SK-N-SH treated with all-trans-retinoic acid at 6 μM for 48 hours (cell line): ENCODE measurements at regions not wholly inside any gene's neighbourhood (a gene's known extent, or its start where the extent isn't known, plus 50 kb on each side); places are given as distances from the start of the nearest gene placed in this dataset.

Experiments
- ATAC-seq: fragments of 200-7000 bp; cut with Tn5 transposase; 3 replicates; pipeline ENCODE4 v1.9.1; 2020; ENCODE audit warnings: mild to moderate bottlenecking, moderate library complexity
- ARNTL ChIP-seq: fragments of 450-650 bp; formaldehyde crosslinking; IDR thresholded peaks from 2 replicates; pipeline ENCODE4 v1.5.0; 2020; ENCODE audit warnings: low read depth, mild to moderate bottlenecking, moderate library complexity, borderline replicate concordance
- BACH2 ChIP-seq: fragments of 250-450 bp; sonication (Bioruptor Pico); IDR thresholded peaks from 2 replicates; pipeline ENCODE4 v1.9.0; 2021; ENCODE audit warnings: mild to moderate bottlenecking, borderline replicate concordance
- CREB5 ChIP-seq: fragments of 250-450 bp; sonication (Bioruptor Pico); IDR thresholded peaks from 2 replicates; pipeline ENCODE4 v1.5.1; 2020; ENCODE audit warnings: low read depth, mild to moderate bottlenecking, moderate library complexity
- CSDC2 ChIP-seq: fragments of 250-450 bp; sonication (Bioruptor Pico); IDR thresholded peaks from 2 replicates; pipeline ENCODE4 v1.5.0; 2020; ENCODE audit warnings: mild to moderate bottlenecking, moderate library complexity
- CSRNP3 ChIP-seq: fragments of 250-450 bp; sonication (Bioruptor Pico); IDR thresholded peaks from 2 replicates; pipeline ENCODE4 v1.5.1; 2021; ENCODE audit warnings: mild to moderate bottlenecking, moderate library complexity
- ESRRG ChIP-seq: fragments of 250-450 bp; sonication (Bioruptor Pico); IDR thresholded peaks from 2 replicates; pipeline ENCODE4 v1.6.1; 2021; ENCODE audit warnings: mild to moderate bottlenecking
- GLIS3 ChIP-seq: fragments of 250-450 bp; sonication (Bioruptor Pico); IDR thresholded peaks from 2 replicates; pipeline ENCODE4 v1.5.0; 2020; ENCODE audit warnings: mild to moderate bottlenecking, moderate library complexity
- ISL1 ChIP-seq: fragments of 250-450 bp; sonication (Bioruptor Pico); IDR thresholded peaks from 2 replicates; pipeline ENCODE4 v2.1.2; 2022; ENCODE audit warnings: mild to moderate bottlenecking, moderate library complexity
- OSR1 ChIP-seq: fragments of 250-450 bp; sonication (Bioruptor Pico); IDR thresholded peaks from 2 replicates; pipeline ENCODE4 v1.8.0; 2022; ENCODE audit warnings: moderate library complexity, mild to moderate bottlenecking, inconsistent platforms
- PATZ1 ChIP-seq: fragments of 250-450 bp; sonication (Bioruptor Pico); IDR thresholded peaks from 2 replicates; pipeline ENCODE4 v1.8.0; 2020; ENCODE audit warnings: mild to moderate bottlenecking, moderate library complexity, borderline replicate concordance
- POU6F1 ChIP-seq: fragments of 250-450 bp; sonication (Bioruptor Pico); IDR thresholded peaks from 2 replicates; pipeline ENCODE4 v1.8.0; 2021; ENCODE audit warnings: low read depth, mild to moderate bottlenecking, moderate library complexity, borderline replicate concordance
- PPARA ChIP-seq: fragments of 250-450 bp; sonication (Bioruptor Pico); IDR thresholded peaks from 2 replicates; pipeline ENCODE4 v1.5.0; 2020; ENCODE audit warnings: mild to moderate bottlenecking, borderline replicate concordance
- RARB ChIP-seq: fragments of 250-450 bp; sonication (Bioruptor Pico); IDR thresholded peaks from 2 replicates; pipeline ENCODE4 v1.8.0; 2021; ENCODE audit warnings: mild to moderate bottlenecking, moderate library complexity
- SNAI2 ChIP-seq: fragments of 250-450 bp; sonication (Bioruptor Pico); IDR thresholded peaks from 2 replicates; pipeline ENCODE4 v1.5.0; 2020; ENCODE audit warnings: mild to moderate bottlenecking, moderate library complexity
- TCF4 ChIP-seq: fragments of 250-450 bp; sonication (Bioruptor Pico); IDR thresholded peaks from 2 replicates; pipeline ENCODE4 v1.8.0; 2021; ENCODE audit warnings: mild to moderate bottlenecking, moderate library complexity, borderline replicate concordance
- TOX ChIP-seq: fragments of 250-450 bp; sonication (Bioruptor Pico); IDR thresholded peaks from 2 replicates; pipeline ENCODE4 v1.8.0; 2021; ENCODE audit warnings: mild to moderate bottlenecking, moderate library complexity, borderline replicate concordance
- TSHZ2 ChIP-seq: fragments of 250-450 bp; sonication (Bioruptor Pico); IDR thresholded peaks from 2 replicates; pipeline ENCODE4 v1.5.0; 2020; ENCODE audit warnings: mild to moderate bottlenecking, moderate library complexity
- ZFP3 ChIP-seq: fragments of 250-450 bp; sonication (Bioruptor Pico); IDR thresholded peaks from 2 replicates; pipeline ENCODE4 v1.5.0; 2020; ENCODE audit warnings: mild to moderate bottlenecking, moderate library complexity
- ZFP30 ChIP-seq: fragments of 450-650 bp; formaldehyde crosslinking; IDR thresholded peaks from 2 replicates; pipeline ENCODE4 v1.5.0; 2022; ENCODE audit warnings: mild to moderate bottlenecking, moderate library complexity
- ZNF70 ChIP-seq: fragments of 450-650 bp; formaldehyde crosslinking; IDR thresholded peaks from 2 replicates; pipeline ENCODE4 v1.5.0; 2020; ENCODE audit warnings: mild to moderate bottlenecking, moderate library complexity
- ZNF8 ChIP-seq: fragments of 450-650 bp; formaldehyde crosslinking; IDR thresholded peaks from 2 replicates; pipeline ENCODE4 v1.5.0; 2020; ENCODE audit warnings: mild to moderate bottlenecking, moderate library complexity

- TF ChIP-seq TOX (CRISPR knock-in tag), result no peak
- no peak for TF ChIP-seq SNAI2
- no peak for TF ChIP-seq POU6F1 (CRISPR knock-in tag)
- no peak for TF ChIP-seq ZFP30
- no peak for TF ChIP-seq PPARA (CRISPR knock-in tag)
- TF ChIP-seq, all 23 proteins: peak for 0
- no peak for ATAC-seq
Observed at GRCh38 chr16:66054095-66054494, 312.4 kb upstream of the CDH5 start.

- ATAC-seq, result no peak
- TF ChIP-seq ZNF70 (CRISPR knock-in tag) (no peak), ESRRG (no peak), ZFP30 (no peak), TSHZ2 (CRISPR knock-in tag) (no peak), CSRNP3 (CRISPR knock-in tag) (no peak), TCF4 (CRISPR knock-in tag) (no peak), TOX (CRISPR knock-in tag) (no peak), ARNTL (CRISPR knock-in tag) (no peak), BACH2 (CRISPR knock-in tag) (no peak), PPARA (CRISPR knock-in tag) (no peak), SNAI2 (no peak), CSDC2 (CRISPR knock-in tag) (no peak), GLIS3 (CRISPR knock-in tag) (no peak), POU6F1 (CRISPR knock-in tag) (no peak), ZNF8 (CRISPR knock-in tag) (no peak), ISL1 (CRISPR knock-in tag) (no peak), CREB5 (CRISPR knock-in tag) (no peak), OSR1 (CRISPR knock-in tag) (no peak), RARB (CRISPR knock-in tag) (no peak)
Observed at GRCh38 chr16:66052745-66053144, 313.7 kb upstream of the CDH5 start.

GRCh38 chr16:66050991-66051390, 315.5 kb upstream of the CDH5 start:
- no peak for ATAC-seq
- TF ChIP-seq ISL1 (CRISPR knock-in tag) (no peak), CREB5 (CRISPR knock-in tag) (no peak), CSDC2 (CRISPR knock-in tag) (no peak), RARB (CRISPR knock-in tag) (no peak), CSRNP3 (CRISPR knock-in tag) (no peak), ZFP3 (CRISPR knock-in tag) (no peak), OSR1 (CRISPR knock-in tag) (no peak), ARNTL (CRISPR knock-in tag) (no peak), ESRRG (no peak), PATZ1 (no peak), ZNF8 (CRISPR knock-in tag) (no peak), POU6F1 (CRISPR knock-in tag) (no peak), ZNF70 (CRISPR knock-in tag) (no peak), ZFP30 (no peak)
